Left colon (tissue), 2 donors: ENCODE measurements at regions not wholly inside any gene's neighbourhood (a gene's known extent, or its start where the extent isn't known, plus 50 kb on each side); places are given as distances from the start of the nearest gene placed in this dataset.

Source experiments
- ATAC-seq: fragments of 200-7000 bp; cut with Tn5 transposase; one replicate; pipeline ENCODE4 v1.9.1; 2020; ENCODE audit warnings: mild to moderate bottlenecking, moderate library complexity
- DNase-seq, 2 donors: peaks; one replicate each; pipeline ENCODE4 v3.0.0-alpha.2; 2020
- intact Hi-C, 2 donors: fragments of 100-400 bp; cut with DNase I in 1 of 2; cut with micrococcal nuclease in 1 of 2; formaldehyde crosslinking; loops; one replicate each; pipeline versions ENCODE4 v1.11.2 to v1.14.0; 2022; cut with DNase I, micrococcal nuclease
- donor health status: DM: no; HTN: no; CAD: no.
- donor health status: DM: yes; HTN: yes; CAD: no.

GRCh38 chr5:21225223-21226064 is 1237.4 kb upstream of the CDH18 start:
- no peak for DNase-seq

DNA sequence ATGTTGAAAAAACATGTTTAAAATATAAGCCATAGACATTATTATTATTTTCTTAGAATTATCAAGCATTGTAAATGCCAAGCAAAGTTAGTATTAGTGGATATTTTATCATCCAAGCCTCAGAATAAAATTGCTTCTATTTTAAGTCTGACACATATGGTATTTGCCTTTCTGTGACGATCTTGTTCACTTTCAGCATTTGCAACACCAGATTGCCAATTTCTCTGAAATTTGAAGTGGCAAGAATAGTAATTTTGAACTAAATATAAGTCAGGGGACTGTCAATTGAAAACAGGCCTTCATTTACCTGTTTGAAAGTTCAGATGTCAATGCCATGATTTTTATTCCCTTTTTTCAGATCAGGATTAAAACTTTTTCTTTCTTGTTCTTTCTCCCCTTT is 1233.6 kb upstream of the CDH18 start:
- intact Hi-C loops: no loop called here
- no peak for DNase-seq
- no peak for ATAC-seq

More at GRCh38 chr5:21225223-21226064, 1237.4 kb upstream of the CDH18 start:
- intact Hi-C loops: no loop called here
- ATAC-seq: no peak

- no peak for DNase-seq
- no peak for ATAC-seq
- intact Hi-C loops: no loop called here
These were observed 1232.0 kb upstream of the CDH18 start for GRCh38 chr5:21219966-21220365.

DNA sequence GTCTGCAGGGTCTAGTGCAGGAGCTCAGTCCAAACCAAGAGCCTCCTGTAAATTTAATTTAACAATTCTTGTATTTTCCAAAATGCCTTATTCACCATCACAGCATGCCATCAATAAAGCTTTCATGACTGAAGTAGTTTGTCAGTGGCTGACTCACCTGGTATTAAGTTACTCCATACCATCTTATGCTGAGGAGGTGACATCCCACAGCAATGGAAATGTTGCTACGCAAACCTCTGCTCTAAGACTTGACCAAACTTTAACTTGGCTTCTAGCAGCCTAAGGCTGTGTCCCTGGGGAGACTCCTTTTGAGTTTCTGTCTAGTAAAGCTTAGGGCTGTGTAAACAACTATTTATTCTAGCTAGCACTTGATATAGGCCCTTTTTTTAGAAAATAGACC is 1231.3 kb upstream of the CDH18 start:
- no peak for DNase-seq
- no peak for ATAC-seq
- intact Hi-C loops: no loop called here

- intact Hi-C loops: no loop called here
- ATAC-seq (no peak), DNase-seq (no peak)
These were observed 1224.0 kb upstream of the CDH18 start for GRCh38 chr5:21212026-21212425.

- DNase-seq (no peak), ATAC-seq (no peak)
These were observed 1221.4 kb upstream of the CDH18 start for GRCh38 chr5:21209409-21209808.

GRCh38 chr5:21199087-21199486 is 1211.1 kb upstream of the CDH18 start:
- intact Hi-C loops: no loop called here
- DNase-seq (no peak), ATAC-seq (no peak)

More at GRCh38 chr5:21209409-21209808, 1221.4 kb upstream of the CDH18 start:
- intact Hi-C loops: no loop called here

GRCh38 chr5:21195145-21195544 is 1207.1 kb upstream of the CDH18 start:
- intact Hi-C loops: no loop called here
- ATAC-seq (no peak), DNase-seq (no peak)

GRCh38 chr5:21185536-21185935 is 1197.5 kb upstream of the CDH18 start:
- ATAC-seq (no peak), DNase-seq (no peak)
- intact Hi-C loops: no loop called here

- intact Hi-C loops: no loop called here
- DNase-seq: no peak
- no peak for ATAC-seq
These were observed 1196.6 kb upstream of the CDH18 start for GRCh38 chr5:21184581-21184980.

DNA sequence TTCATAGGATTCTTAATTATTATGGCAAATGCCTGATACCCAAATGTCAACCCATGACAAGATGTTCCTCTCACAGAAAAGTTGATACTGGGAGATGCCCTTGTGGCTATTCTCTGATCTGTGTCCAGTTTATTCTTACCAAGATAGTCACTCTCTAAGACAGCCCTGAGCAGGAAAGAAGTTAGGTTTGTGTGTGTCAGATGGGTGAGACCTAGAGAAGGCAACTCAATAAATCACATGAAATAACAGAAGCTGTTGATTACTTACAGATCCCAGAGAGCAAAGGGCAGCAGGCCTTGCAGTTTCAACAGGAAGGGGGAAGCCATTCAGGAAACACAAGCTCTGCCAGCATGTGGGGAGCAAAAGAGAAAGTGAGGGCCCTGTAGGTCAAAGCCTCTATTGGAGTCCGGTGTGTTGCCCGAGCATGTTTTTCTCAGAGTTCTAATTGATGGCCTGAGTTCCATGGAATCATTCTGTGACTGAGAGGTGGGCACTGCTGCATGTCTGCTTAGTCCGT is 1193.7 kb upstream of the CDH18 start:
- no peak for DNase-seq
- no peak for ATAC-seq
- intact Hi-C loops: no loop called here

GRCh38 chr5:21173526-21173925 is 1185.5 kb upstream of the CDH18 start:
- ATAC-seq (no peak), DNase-seq (no peak)
- intact Hi-C loops: no loop called here

DNA sequence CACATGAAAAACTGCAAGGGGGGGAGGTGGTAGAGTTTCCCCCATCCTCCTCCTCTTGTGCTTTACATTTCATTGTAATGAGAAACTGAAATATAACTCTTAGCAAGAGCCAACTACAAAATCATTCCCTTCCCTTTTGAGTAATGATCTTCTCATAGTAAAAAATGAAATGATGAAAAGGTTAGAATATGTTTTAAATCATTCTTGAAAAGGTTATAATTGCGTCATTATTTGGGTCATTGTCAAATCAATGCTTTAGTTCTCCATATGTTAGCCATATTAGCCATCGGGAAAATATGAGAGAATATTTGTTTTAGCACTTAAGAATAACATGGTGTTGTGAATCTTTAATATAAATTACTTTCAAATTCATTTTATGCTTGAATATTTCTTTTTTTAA is 1185.0 kb upstream of the CDH18 start:
- ATAC-seq: no peak
- intact Hi-C loops: no loop called here
- no peak for DNase-seq

DNA sequence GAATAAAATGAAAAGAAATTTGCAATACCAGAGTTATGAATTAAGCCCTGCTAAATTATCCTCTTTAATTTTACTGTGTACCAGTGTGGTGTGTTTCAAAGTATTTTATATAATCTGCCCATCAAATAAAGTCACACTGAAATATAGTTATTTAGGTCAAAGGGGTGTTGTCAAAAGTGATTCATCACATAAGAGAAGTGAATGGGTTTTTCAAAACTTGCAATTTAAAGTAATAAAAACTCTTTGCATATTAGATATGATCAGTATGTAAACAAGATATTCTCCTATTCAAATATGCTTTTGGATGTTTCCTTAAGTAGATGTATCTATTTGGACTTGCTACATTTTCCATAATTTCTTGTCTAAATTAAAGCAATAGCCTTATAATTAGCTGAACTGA is 1183.0 kb upstream of the CDH18 start:
- intact Hi-C loops: no loop called here
- DNase-seq (no peak), ATAC-seq (no peak)

DNA sequence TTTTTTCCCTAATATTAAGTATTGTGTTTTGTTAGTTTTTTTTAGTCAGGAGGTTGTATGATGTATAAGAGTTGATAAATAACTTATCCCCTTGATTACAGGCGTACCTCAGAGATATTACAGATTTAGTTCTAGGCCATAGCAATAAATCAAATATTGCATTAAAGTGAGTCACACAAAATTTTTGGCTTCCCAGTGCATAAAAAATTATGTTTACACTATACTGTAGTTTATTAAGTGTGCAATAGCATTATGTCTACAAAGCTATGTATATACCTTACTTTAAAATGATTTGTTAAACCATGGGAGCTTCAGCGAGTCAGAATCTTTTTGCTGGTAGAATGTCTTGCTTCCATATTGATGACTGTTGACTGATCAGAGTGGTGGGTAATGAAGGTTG is 1180.6 kb upstream of the CDH18 start:
- intact Hi-C loops: no loop called here
- ATAC-seq: no peak
- no peak for DNase-seq

DNA sequence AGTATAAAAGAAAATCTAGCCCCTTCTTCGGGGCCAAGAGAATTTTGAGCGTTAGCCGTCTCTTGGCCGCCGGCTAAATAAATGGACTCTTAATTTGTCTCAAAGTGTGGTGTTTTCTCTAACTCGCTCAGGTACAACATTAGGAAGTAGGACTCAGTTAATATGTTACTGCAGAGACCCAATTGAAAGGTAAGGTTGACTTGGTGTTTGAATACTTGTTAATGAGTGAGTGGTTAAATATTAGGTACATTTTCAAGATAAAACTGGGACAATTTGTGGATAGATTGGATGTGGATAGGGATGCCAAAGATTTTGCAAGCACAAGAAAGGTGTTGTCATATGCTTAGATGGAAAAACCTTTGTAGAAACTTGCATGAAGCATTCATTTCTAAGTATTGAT is 1177.3 kb upstream of the CDH18 start:
- intact Hi-C loops: no loop called here
- ATAC-seq: no peak
- DNase-seq: no peak

- intact Hi-C loops: no loop called here
- DNase-seq (no peak), ATAC-seq (no peak)
These were observed 1176.4 kb upstream of the CDH18 start for GRCh38 chr5:21164425-21164824.

DNA sequence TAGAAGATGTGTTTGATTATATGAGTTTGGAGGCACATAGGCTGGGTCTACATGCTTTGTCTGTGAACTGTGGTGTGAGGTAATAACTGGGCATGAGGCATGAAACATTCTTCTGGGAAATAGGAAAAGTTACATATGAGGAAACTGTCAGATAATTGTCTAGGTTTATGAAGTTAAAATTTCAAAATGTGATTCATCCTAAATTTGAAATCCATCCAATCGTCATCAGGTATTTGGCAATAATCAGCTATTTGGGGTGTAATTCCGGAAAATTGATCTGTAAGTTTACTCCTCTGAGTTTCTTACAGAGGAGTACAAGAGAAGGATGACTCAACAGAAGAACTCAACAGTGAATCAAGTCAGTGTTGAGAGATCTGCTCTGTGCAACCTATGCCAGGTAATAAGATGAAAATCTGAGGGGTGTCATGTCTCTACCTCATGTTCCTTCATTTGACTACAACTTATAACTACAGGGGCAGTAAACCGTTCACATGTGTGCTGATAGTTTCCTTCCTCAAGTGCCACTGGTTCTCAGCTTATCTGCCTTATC is 1171.6 kb upstream of the CDH18 start:
- DNase-seq: no peak
- no peak for ATAC-seq
- intact Hi-C loops: no loop called here

- no peak for DNase-seq
- intact Hi-C loops: no loop called here
- no peak for ATAC-seq
These were observed 1166.5 kb upstream of the CDH18 start for GRCh38 chr5:21154526-21154925.

- DNase-seq (no peak), ATAC-seq (no peak)
- intact Hi-C loops: no loop called here
These were observed 1164.6 kb upstream of the CDH18 start for GRCh38 chr5:21152611-21153010.

- DNase-seq: no peak
- no peak for ATAC-seq
- intact Hi-C loops: no loop called here
These were observed 1157.4 kb upstream of the CDH18 start for GRCh38 chr5:21145376-21145775.
